H9 (cell line): ENCODE measurements at regions not wholly inside any gene's neighbourhood (a gene's known extent, or its start where the extent isn't known, plus 50 kb on each side); places are given as distances from the start of the nearest gene placed in this dataset.

Experiments used
- DNase-seq: peaks from one replicate; pipeline ENCODE4 v3.0.0-alpha.2; 2017
- H2AFZ ChIP-seq: one replicate; pipeline ENCODE4 v1.6.1; 2013; ENCODE audit warnings: mild to moderate bottlenecking, low read length, control low read depth, moderate library complexity
- H2AK5ac ChIP-seq: 2 replicates; pipeline ENCODE4 v1.6.1; 2013; ENCODE audit warnings: low read length, control low read depth, mixed read lengths; ENCODE audit not compliant: insufficient read length
- H2BK120ac ChIP-seq: one replicate; pipeline ENCODE4 v1.6.1; 2013; ENCODE audit warnings: low read depth, mild to moderate bottlenecking, low read length, control low read depth, inconsistent platforms; ENCODE audit not compliant: poor library complexity, severe bottlenecking
- H2BK12ac ChIP-seq: 2 replicates; pipeline ENCODE4 v1.6.1; 2013; ENCODE audit warnings: low read length, control low read depth, mixed read lengths, low read depth; ENCODE audit not compliant: insufficient read length
- H2BK15ac ChIP-seq: 2 replicates; pipeline ENCODE4 v1.6.1; 2013; ENCODE audit warnings: low read depth, low read length, control low read depth
- H2BK20ac ChIP-seq: one replicate; pipeline ENCODE4 v1.6.1; 2013; ENCODE audit warnings: low read depth, mild to moderate bottlenecking, low read length, control low read depth, inconsistent platforms; ENCODE audit not compliant: poor library complexity, severe bottlenecking
- H2BK5ac ChIP-seq: 2 replicates; pipeline ENCODE4 v1.6.1; 2013; ENCODE audit warnings: low read length, control low read depth, mixed read lengths; ENCODE audit not compliant: insufficient read length
- H3K14ac ChIP-seq: 2 replicates; pipeline ENCODE4 v1.6.1; 2013; ENCODE audit warnings: low read length, control low read depth; ENCODE audit not compliant: insufficient read depth
- H3K18ac ChIP-seq: 2 replicates; pipeline ENCODE4 v1.6.1; 2013; ENCODE audit warnings: low read depth, mild to moderate bottlenecking, mixed read lengths, low read length, control low read depth; ENCODE audit not compliant: insufficient read length
- H3K23ac ChIP-seq: 2 replicates; pipeline ENCODE4 v1.6.1; 2013; ENCODE audit warnings: low read length, control low read depth, mixed read lengths, low read depth; ENCODE audit not compliant: insufficient read length
- H3K23me2 ChIP-seq: 2 replicates; pipeline ENCODE4 v1.6.1; 2013; ENCODE audit warnings: low read depth, mild to moderate bottlenecking, mixed read lengths, low read length, control low read depth; ENCODE audit not compliant: insufficient read length, poor library complexity, severe bottlenecking
- H3K27ac ChIP-seq: 2 replicates; pipeline ENCODE4 v1.5.1; 2013; ENCODE audit warnings: low read length, control low read depth, mixed read lengths, low read depth; ENCODE audit not compliant: insufficient read length
- H3K27me3 ChIP-seq: 2 replicates; pipeline ENCODE4 v1.6.1; 2013; ENCODE audit warnings: low read length, control low read depth, inconsistent platforms; ENCODE audit not compliant: insufficient read depth
- H3K4ac ChIP-seq: 2 replicates; pipeline ENCODE4 v1.6.1; 2013; ENCODE audit warnings: low read depth, mild to moderate bottlenecking, control low read depth, inconsistent platforms, low read length, moderate library complexity
- H3K4me1 ChIP-seq: 2 replicates; pipeline ENCODE4 v1.6.1; 2013; ENCODE audit warnings: low read length, control low read depth, inconsistent platforms; ENCODE audit not compliant: insufficient read depth
- H3K4me2 ChIP-seq: 2 replicates; pipeline ENCODE4 v1.6.1; 2013; ENCODE audit warnings: low read length, control low read depth, mixed read lengths; ENCODE audit not compliant: insufficient read length, insufficient read depth
- H3K56ac ChIP-seq: 2 replicates; pipeline ENCODE4 v1.6.1; 2013; ENCODE audit warnings: low read depth, mild to moderate bottlenecking, mixed read lengths, low read length, control low read depth; ENCODE audit not compliant: insufficient read length
- H3K79me1 ChIP-seq: 2 replicates; pipeline ENCODE4 v1.6.1; 2013; ENCODE audit warnings: low read depth, mild to moderate bottlenecking, moderate library complexity, low read length, control low read depth, inconsistent platforms; ENCODE audit not compliant: insufficient read depth, poor library complexity, severe bottlenecking
- H3K79me2 ChIP-seq: 2 replicates; pipeline ENCODE4 v1.6.1; 2013; ENCODE audit warnings: low read length, control low read depth, inconsistent platforms; ENCODE audit not compliant: insufficient read depth
- H3K9ac ChIP-seq: 2 replicates; pipeline ENCODE4 v1.6.1; 2013; ENCODE audit warnings: low read length, control low read depth, mixed read lengths; ENCODE audit not compliant: insufficient read length; ENCODE audit errors: extremely low read depth
- H3K9me3 ChIP-seq: one replicate; pipeline ENCODE4 v1.6.1; 2013; ENCODE audit warnings: low read depth, low read length, inconsistent platforms; ENCODE audit not compliant: control insufficient read depth
- H3T11ph ChIP-seq: one replicate; pipeline ENCODE4 v1.6.1; 2013; ENCODE audit warnings: mild to moderate bottlenecking, low read length, control low read depth, inconsistent platforms
- H4K20me1 ChIP-seq: one replicate; pipeline ENCODE4 v1.6.1; 2013; ENCODE audit not compliant: control insufficient read depth, insufficient read length, insufficient read depth
- H4K5ac ChIP-seq: 2 replicates; pipeline ENCODE4 v1.6.1; 2013; ENCODE audit warnings: low read depth, mild to moderate bottlenecking, mixed read lengths, low read length, control low read depth; ENCODE audit not compliant: insufficient read length
- H4K8ac ChIP-seq: replicated peaks from 2 replicates; pipeline ENCODE4 v1.6.1; 2013; ENCODE audit warnings: low read length, control low read depth, mixed read lengths, low read depth; ENCODE audit not compliant: insufficient read length
- H4K91ac ChIP-seq: 2 replicates; pipeline ENCODE4 v1.6.1; 2013; ENCODE audit warnings: low read depth, mild to moderate bottlenecking, moderate library complexity, mixed read lengths, low read length, control low read depth; ENCODE audit not compliant: insufficient read length
- H3K27ac Mint-ChIP-seq, 3 experiments: 2 replicates in 2 of 3; 3 replicates in 1 of 3; pipeline ENCODE4 v1.8.0; 2020 to 2021; ENCODE audit warnings: mixed read lengths in 3 of 3, mild to moderate bottlenecking in 1 of 3, moderate library complexity in 1 of 3
- H3K27me3 Mint-ChIP-seq: 2 replicates; pipeline ENCODE4 v1.8.0; 2021; ENCODE audit warnings: low read depth, mild to moderate bottlenecking, moderate library complexity, mixed read lengths
- H3K36me3 Mint-ChIP-seq, 3 experiments: 2 replicates in 2 of 3; 3 replicates in 1 of 3; pipeline ENCODE4 v1.8.0; 2020 to 2021; ENCODE audit warnings: low read depth in 3 of 3, mixed read lengths in 3 of 3; ENCODE audit not compliant: insufficient read depth in 1 of 3
- H3K4me1 Mint-ChIP-seq, 2 experiments: 2 replicates each; pipeline ENCODE4 v1.8.0; 2020; ENCODE audit warnings: mixed read lengths in 2 of 2
- H3K4me3 Mint-ChIP-seq, 2 experiments: 2 replicates in 1 of 2; 3 replicates in 1 of 2; pipeline ENCODE4 v1.8.0; 2020 to 2021; ENCODE audit warnings: mild to moderate bottlenecking in 2 of 2, mixed read lengths in 2 of 2, moderate library complexity in 1 of 2
- H3K9me3 Mint-ChIP-seq, 2 experiments: 2 replicates in 1 of 2; 3 replicates in 1 of 2; pipeline ENCODE4 v1.8.0; 2020; ENCODE audit warnings: mild to moderate bottlenecking in 2 of 2, mixed read lengths in 2 of 2, moderate library complexity in 1 of 2
- CTCF ChIP-seq: fragments of 200-600 bp; sonication (generic); conservative IDR thresholded peaks from 3 replicates; pipeline ENCODE4 v1.8.0; 2021; ENCODE audit warnings: antibody characterized with exemption, mild to moderate bottlenecking
- WGBS: extraction: QIAGEN DNeasy Blood & Tissue Kit; methylation state at CpG from one replicate; pipeline ENCODE4 v1.1.7; 2013; ENCODE audit warnings: missing lambda C conversion rate, low lambda C conversion rate, mixed read lengths; ENCODE audit not compliant: insufficient read length; ENCODE audit errors: extremely low coverage; 5-methylcytosine and 5-hydroxymethylcytosine counted together

DNA sequence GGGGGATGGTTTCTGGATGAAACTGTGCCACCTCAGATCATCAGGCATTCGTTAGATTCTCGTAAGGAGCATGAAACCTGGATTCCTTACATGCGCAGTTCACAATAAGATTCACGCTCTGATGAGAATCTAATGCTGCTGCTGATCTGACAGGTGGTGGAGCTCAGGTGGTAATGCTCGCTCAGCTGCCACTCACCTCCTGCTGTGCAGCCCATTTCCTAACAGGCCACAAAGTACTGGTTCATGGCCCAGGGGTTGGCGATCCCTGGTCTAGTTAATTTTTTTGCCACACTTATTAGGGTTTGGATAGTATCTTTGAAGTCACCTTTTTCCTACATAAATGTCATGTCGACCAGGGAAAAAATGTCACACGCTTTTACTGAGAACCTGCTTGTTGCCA, 96.8 kb upstream of the MLIP start:
- Histone ChIP-seq H3K23ac (no peak overlapping the region), H4K91ac (no peak overlapping the region), H2BK15ac (no peak overlapping the region), H3K23me2 (no peaks in the 10 kb centered on the region), H3K9ac (no peak overlapping the region), H4K20me1 (no peaks in the 10 kb centered on the region), H3K4me2 (no peak overlapping the region), H3K79me1 (no peaks in the 10 kb centered on the region), H3K18ac (no peak overlapping the region), H4K8ac (no peak overlapping the region), H4K5ac (no peak overlapping the region), H3T11ph (no peak overlapping the region), H2AK5ac (no peak overlapping the region), H3K14ac (no peak overlapping the region), H2BK12ac (no peak overlapping the region), H3K79me2 (no peaks in the 10 kb centered on the region), H3K27ac (no peak overlapping the region), H3K56ac (no peak overlapping the region), H3K4ac (no peak overlapping the region), H2AFZ (no peak overlapping the region), H2BK5ac (no peak overlapping the region), H2BK120ac (no peak overlapping the region), H3K9me3 (no peaks in the 10 kb centered on the region), H3K27me3 (no peaks in the 10 kb centered on the region), H2BK20ac (no peak overlapping the region), H3K4me1 (no peaks in the 10 kb centered on the region; the same call in 1 of the 2 replicates)
- Mint-ChIP-seq H3K4me1 (peaks cover 0 to 3% of the 10 kb centered on the region in 2 experiments; a peak in 1 of 4 replicates), H3K4me3 (no peak overlapping the region), H3K9me3 (no peaks in the 10 kb centered on the region; a peak in 1 of 5 replicates), H3K36me3 (no peaks in the 10 kb centered on the region; a peak in 1 of 7 replicates), H3K27me3 (no peaks in the 10 kb centered on the region), H3K27ac (no peak overlapping the region)
- TF ChIP-seq CTCF, result no peak
- DNase-seq, result no peak
- WGBS, result no CpG with 5 or more reads among the region's 8 CpGs
